HAP-1 (cell line): ENCODE measurements at regions not wholly inside any gene's neighbourhood (a gene's known extent, or its start where the extent isn't known, plus 50 kb on each side); places are given as distances from the start of the nearest gene placed in this dataset.
"Not testable (repeated sequence)": the region's sequence is repeated elsewhere in the genome, so short reads cannot be mapped to it uniquely, and the experiment has no call there.

Experiments used
- DNase-seq, 2 experiments: peaks; one replicate each; pipeline ENCODE4 v3.0.0-alpha.2; 2016 to 2020; ENCODE audit warnings: low spot score in 2 of 2
- H3K27me3 ChIP-seq: fragments of 250-450 bp; sonication (Bioruptor Pico); 2 replicates; pipeline ENCODE4 v1.5.1; 2020; ENCODE audit warnings: low read depth, mild to moderate bottlenecking, moderate library complexity
- H3K36me3 ChIP-seq: fragments of 250-450 bp; sonication (Bioruptor Pico); replicated peaks from 2 replicates; pipeline ENCODE4 v1.5.1; 2020; ENCODE audit warnings: mild to moderate bottlenecking
- H3K4me1 ChIP-seq: fragments of 250-450 bp; sonication (Bioruptor Pico); 2 replicates; pipeline ENCODE4 v1.5.1; 2020; ENCODE audit warnings: mild to moderate bottlenecking
- H3K4me3 ChIP-seq: fragments of 250-450 bp; sonication (Bioruptor Pico); 2 replicates; pipeline ENCODE4 v1.5.1; 2020; ENCODE audit warnings: mild to moderate bottlenecking, moderate library complexity
- H3K9me3 ChIP-seq: fragments of 250-450 bp; sonication (Bioruptor Pico); 2 replicates; pipeline ENCODE4 v1.5.1; 2020; ENCODE audit warnings: mild to moderate bottlenecking, moderate library complexity
- in situ Hi-C: fragments of 300-500 bp; cut with MboI; formaldehyde crosslinking; loops from 3 replicates; pipeline ENCODE4 v1.14.3; 2020; ENCODE audit warnings: low sequenced_read_pairs, inconsistent platforms, mixed read lengths

GRCh38 chr9:64813072-64813471 lies 471.9 kb downstream of the FOXD4L5 start:
- DNase-seq, H3K9me3 ChIP-seq, H3K4me3 ChIP-seq, H3K4me1 ChIP-seq, in situ Hi-C loops, H3K36me3 ChIP-seq, H3K27me3 ChIP-seq: not testable (repeated sequence)

DNA sequence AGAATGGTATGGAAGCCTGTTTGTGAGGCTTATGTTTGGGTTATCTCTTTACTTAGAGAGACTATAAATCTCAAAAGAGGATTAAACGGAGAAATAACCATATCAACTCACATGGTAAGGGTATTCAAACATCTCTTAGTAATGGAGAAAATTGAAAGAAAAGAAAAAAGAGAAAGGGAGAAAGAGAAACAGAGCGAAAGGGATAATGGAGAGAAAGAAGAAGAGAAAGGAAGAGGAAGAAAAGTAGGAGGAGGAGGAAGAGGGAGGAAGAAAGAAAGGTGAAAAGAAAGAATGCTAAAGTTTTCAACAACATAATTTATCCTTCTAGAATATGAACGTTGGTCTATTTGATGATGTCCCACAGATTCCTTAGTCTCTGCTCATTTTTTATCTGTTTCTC lies 506.3 kb downstream of the FOXD4L5 start:
- H3K4me1 ChIP-seq, in situ Hi-C loops, H3K27me3 ChIP-seq, DNase-seq, H3K4me3 ChIP-seq, H3K9me3 ChIP-seq, H3K36me3 ChIP-seq: not testable (repeated sequence)

- H3K36me3 ChIP-seq, H3K4me1 ChIP-seq, H3K27me3 ChIP-seq, H3K4me3 ChIP-seq, in situ Hi-C loops, H3K9me3 ChIP-seq: not testable (repeated sequence)
- DNase-seq, result peak in 1 of 2 experiments; percentile 2
These were observed 508.7 kb downstream of the FOXD4L5 start for GRCh38 chr9:64776269-64776668.

DNA sequence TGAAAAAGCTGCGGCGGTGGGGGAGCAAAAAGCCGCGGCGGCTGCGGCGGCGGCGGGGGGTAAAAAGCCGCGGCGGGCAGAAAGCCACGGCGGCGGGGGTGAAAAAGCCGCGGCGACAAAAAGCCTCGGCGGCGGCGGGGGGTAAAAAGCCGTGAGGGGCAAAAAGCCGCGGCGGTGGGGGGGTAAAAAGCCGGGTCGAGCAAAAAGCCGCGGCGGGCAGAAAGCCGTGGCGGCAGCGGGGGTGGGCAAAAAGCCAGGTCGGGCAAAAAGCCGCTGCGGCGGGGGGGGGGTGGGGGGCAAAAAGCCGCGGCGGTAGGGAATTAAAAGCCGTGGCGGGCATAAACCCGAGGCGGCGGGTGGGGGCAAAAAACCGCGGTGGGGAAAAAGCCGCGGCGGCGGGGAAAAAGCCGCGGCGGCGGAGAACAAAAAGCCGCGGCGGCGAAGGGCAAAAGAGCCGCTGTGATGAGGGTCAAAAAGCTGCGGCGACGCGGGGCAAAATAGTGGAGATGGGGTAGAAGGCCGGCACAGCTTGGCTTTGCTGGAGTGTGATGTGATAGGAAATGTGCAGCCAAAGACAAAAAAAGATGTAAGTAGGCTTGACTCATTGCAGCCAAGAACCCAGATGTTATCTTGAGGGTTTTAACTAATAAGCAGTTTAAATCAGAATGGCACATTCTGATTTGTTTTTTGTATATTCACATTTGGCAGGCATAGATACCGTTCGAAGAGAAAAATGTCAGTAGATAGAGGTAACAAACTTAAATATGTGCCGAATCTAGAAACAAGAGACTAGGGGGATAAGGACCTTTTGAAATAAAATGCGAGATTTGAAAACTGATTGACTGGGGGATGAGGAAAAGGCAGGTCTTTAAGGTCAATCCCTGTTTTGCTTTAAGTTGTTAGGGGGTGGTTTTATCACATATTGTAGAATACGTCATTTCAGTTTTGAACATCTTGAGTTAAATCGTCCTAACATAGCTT lies 509.9 kb downstream of the FOXD4L5 start:
- DNase-seq, result peak; percentile 1 to 45
- H3K4me3 ChIP-seq, result peak overlapping the region; percentile 27
- H3K27me3 ChIP-seq, H3K36me3 ChIP-seq, in situ Hi-C loops, H3K4me1 ChIP-seq, H3K9me3 ChIP-seq: not testable (repeated sequence)

DNA sequence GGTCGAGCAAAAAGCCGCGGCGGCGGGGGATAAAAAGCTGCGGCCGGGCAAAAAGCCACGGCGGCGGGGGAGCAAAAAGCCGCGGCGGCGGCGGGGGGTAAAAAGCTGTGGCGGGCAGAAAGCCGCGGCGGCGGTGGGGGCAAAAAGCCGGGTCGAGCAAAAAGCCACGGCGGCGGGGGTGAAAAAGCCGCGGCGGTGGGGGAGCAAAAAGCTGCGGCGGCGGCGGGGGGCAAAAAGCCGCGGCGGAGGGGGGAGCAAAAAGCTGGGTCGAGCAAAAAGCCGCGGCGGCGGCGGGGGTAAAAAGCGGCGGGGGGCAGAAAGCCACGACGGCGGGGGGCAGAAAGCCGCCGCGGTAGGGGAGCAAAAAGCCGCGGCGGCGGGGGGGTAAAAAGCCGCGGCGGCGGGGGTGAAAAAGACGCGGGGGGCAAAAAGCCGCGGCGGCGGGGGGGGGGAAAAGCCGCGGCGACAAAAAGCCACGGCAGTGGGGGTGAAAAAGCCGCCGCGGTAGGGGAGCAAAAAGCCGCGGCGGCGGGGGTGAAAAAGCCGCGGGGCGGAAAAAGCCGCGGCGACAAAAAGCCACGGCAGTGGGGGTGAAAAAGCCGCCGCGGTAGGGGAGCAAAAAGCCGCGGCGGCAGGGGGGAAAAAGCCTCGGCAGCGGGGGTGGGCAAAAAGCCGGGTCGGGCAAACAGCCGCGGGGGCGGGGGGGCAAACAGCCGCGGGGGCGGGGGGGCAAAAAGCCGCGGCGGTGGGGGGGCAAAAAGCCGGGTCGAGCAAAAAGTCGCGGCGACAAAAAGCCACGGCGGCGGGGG lies 510.8 kb downstream of the FOXD4L5 start:
- H3K27me3 ChIP-seq, H3K4me1 ChIP-seq, in situ Hi-C loops, H3K9me3 ChIP-seq, H3K36me3 ChIP-seq: not testable (repeated sequence)
- H3K4me3 ChIP-seq, result peak overlapping the region; percentile 27
- DNase-seq, result peak; percentile 1 to 15

GRCh38 chr9:64773491-64773931 lies 511.5 kb downstream of the FOXD4L5 start:
- Histone ChIP-seq H3K9me3 (no peaks in the 10 kb centered on the region), H3K27me3 (peaks cover 3% of the 10 kb centered on the region; the same call in 1 of the 2 replicates), H3K4me3 (peak overlapping the region; percentile 27), H3K4me1 (no peaks in the 10 kb centered on the region), H3K36me3 (no peaks in the 10 kb centered on the region)
- DNase-seq, result peak; percentile 1 to 9
- in situ Hi-C loops, result no loop called here

DNA sequence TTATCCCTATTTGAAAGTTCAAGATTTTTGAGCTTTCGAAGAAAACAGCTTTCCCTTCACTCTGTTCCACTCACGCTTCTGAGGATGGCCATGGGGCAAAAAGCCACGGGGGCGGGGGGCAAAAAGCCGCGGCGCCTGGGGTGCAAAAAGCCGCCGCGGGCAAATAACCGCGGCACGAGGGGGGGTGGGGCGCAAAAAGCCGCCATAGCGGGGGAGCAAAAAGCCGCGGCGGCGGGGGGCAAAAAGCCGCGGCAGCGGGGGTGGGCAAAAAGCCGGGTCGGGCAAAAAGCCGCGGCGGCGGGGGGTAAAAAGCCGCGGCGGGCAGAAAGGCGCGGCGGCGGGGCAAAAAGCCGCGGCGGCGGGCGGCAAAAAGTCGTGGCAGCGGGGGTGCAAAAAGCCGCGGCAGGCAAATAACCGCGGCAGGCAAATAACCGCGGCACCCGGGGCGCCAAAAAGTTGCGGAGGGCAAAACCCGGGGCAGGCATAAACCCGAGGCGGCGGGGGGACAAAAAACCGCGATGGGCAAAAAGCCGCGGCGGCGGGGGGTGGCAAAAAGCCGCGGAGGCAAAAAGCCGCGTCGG lies 512.2 kb downstream of the FOXD4L5 start:
- DNase-seq, result peak; percentile 1 to 12
- H3K4me1 ChIP-seq, H3K36me3 ChIP-seq, H3K9me3 ChIP-seq, H3K27me3 ChIP-seq, in situ Hi-C loops: not testable (repeated sequence)
- H3K4me3 ChIP-seq, result peak overlapping the region; percentile 20

DNA sequence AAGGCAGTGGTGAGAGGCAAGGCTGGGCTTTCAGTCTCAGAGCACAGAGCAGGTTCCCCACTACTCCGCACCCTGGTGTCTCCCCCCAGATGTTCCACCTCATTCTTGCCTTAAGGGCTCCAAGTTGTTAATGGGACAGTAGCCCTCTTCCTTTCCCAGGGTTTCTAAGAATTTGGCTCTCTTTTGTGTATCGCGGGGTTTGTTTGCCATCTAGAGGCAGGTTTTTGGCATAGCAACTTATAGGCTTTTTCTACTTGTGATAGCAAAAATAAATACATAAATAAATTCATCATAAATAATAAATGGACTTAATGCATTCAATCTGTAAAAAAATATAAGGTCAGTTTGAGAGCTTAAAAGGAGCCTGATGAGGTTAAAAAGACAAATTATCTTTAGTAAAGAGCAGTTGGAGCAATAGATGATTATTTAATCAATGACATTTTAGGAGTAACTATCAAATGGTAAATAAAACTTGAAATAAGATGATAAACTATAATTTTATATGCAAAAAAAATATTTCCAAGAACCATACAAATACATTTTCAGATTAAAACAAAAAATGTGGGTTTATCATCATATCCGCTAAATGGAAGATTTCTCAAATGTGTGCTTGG lies 512.8 kb downstream of the FOXD4L5 start:
- H3K36me3 ChIP-seq, H3K27me3 ChIP-seq, H3K9me3 ChIP-seq, H3K4me1 ChIP-seq, in situ Hi-C loops, H3K4me3 ChIP-seq: not testable (repeated sequence)
- peak; percentile 1 to 48 for DNase-seq
